ENCODE measurements at regions not wholly inside any gene's neighbourhood (a gene's known extent, or its start where the extent isn't known, plus 50 kb on each side); places are given as distances from the start of the nearest gene placed in this dataset.

DNA sequence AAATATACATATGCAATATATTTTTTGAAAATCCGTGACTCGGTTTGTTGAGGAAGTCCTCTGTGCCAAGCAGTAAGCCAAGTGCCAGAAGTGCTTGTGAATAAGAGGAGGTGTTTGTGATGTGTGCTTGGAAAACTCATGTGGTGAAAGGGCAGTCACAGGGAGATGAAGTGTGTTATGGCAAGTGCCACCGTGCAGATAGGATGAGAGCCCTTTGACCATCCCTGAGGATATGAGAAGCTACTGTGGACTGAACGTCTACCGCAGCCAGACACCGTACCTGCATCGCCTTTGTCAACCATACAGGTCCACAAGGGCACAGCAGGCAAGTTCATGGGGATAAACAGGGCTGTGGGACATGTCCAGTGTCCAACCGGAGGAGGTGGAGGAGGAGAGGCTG is 288.9 kb upstream of the MYT1L start:
- TF ChIP-seq CTCF (conservative IDR thresholded peaks at IDR 0.05; ENCODE audit: low read length) (no peak), EZH2phosphoT487 (IDR thresholded peaks at IDR 0.05; ENCODE audit: borderline replicate concordance, low read depth, low read length) (no peak)
